ENCODE measurements at regions not wholly inside any gene's neighbourhood (a gene's known extent, or its start where the extent isn't known, plus 50 kb on each side); places are given as distances from the start of the nearest gene placed in this dataset.

DNA sequence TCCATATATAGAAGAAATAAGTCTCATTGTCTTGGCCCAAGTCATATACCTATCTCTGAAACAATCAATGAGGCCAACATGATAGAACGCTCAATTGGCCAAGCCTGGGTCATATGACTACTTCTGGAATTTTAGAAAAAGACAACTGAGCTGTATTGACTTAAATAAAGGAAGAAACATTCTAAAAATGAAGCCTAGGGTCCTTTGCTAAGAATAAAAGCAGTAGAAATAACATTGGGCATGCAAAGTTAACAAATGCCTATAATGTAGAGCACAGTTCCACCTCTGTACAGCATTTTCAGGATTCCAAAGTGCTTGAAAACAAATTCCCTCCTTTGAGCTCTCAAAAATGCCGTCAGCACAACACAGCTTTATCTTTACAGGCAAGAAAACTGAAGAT, 391.8 kb downstream of the PRELID2 start:
- TF ChIP-seq POLR2AphosphoS5 (IDR thresholded peaks at IDR 0.05; ENCODE audit: low read depth, low read length): no peak
- TF ChIP-seq, protein P1, sequence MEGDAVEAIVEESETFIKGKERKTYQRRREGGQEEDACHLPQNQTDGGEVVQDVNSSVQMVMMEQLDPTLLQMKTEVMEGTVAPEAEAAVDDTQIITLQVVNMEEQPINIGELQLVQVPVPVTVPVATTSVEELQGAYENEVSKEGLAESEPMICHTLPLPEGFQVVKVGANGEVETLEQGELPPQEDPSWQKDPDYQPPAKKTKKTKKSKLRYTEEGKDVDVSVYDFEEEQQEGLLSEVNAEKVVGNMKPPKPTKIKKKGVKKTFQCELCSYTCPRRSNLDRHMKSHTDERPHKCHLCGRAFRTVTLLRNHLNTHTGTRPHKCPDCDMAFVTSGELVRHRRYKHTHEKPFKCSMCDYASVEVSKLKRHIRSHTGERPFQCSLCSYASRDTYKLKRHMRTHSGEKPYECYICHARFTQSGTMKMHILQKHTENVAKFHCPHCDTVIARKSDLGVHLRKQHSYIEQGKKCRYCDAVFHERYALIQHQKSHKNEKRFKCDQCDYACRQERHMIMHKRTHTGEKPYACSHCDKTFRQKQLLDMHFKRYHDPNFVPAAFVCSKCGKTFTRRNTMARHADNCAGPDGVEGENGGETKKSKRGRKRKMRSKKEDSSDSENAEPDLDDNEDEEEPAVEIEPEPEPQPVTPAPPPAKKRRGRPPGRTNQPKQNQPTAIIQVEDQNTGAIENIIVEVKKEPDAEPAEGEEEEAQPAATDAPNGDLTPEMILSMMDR (IDR thresholded peaks at IDR 0.05): no peak
